SK-N-MC (cell line): ENCODE measurements at regions not wholly inside any gene's neighbourhood (a gene's known extent, or its start where the extent isn't known, plus 50 kb on each side); places are given as distances from the start of the nearest gene placed in this dataset.

Source experiments
- EZH2 ChIP-seq: fragments of 200-600 bp; sonication (generic); IDR thresholded peaks from one replicate; pipeline ENCODE4 v1.6.1; 2017; ENCODE audit warnings: antibody characterized with exemption
- POLR2AphosphoS5 ChIP-seq: IDR thresholded peaks from 2 replicates; pipeline ENCODE4 v1.6.1; 2012; ENCODE audit warnings: mild to moderate bottlenecking, low read depth, low read length, borderline replicate concordance

DNA sequence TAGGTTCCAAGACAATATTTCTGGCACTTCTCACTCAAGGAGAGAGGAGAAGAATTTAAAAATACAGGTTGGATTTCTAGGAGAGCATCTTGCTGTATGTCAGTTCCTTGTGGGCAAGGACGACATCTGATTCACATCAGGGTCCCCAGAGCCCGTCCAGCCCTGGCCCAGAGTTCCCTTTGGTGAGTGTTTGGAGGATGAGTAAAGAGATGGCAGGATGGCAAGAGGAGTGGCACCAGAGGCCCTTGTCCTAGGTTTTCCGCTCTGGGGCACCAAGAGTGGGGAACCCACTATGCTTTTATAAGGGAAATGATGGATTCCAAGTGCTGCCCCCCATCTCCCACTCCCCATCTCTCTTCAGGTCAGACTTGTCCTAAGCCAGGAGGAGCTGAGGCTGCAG lies 181.8 kb downstream of the TBC1D2B start:
- TF ChIP-seq EZH2 (no peak), POLR2AphosphoS5 (no peak)
